HCT116 (cell line): ENCODE measurements at regions not wholly inside any gene's neighbourhood (a gene's known extent, or its start where the extent isn't known, plus 50 kb on each side); places are given as distances from the start of the nearest gene placed in this dataset.

Experiments used
- ATAC-seq: fragments of 200-7000 bp; cut with Tn5 transposase; 2 replicates; pipeline ENCODE4 v1.9.1; 2020; ENCODE audit warnings: mild to moderate bottlenecking, moderate library complexity
- BruUV-seq: library from RNA; stranded (reverse); fragments of 400-500 nt; replicated peaks from 2 replicates; lab custom pipeline; 2021; lab: Mats Ljungman, UMichigan
- CTCF ChIA-PET: fragments of 300-600 bp; sonication (Branson Sonifier 250); formaldehyde crosslinking; loops from one replicate; lab custom pipeline; 2021; ENCODE audit warnings: antibody characterized with exemption; lab: Charles Lee
- POLR2A ChIA-PET: fragments of 300-600, 350-600 bp; sonication (Branson Sonifier 250); formaldehyde crosslinking; loops from one replicate; lab custom pipeline; 2021; ENCODE audit warnings: antibody characterized with exemption; lab: Charles Lee
- RAD21 ChIA-PET, 2 experiments: fragments of 300-600 bp; sonication (Branson Sonifier 250); formaldehyde crosslinking; loops; one replicate each; lab custom pipeline; 2023; ENCODE audit warnings: low total read pairs in 2 of 2; ENCODE audit not compliant: uncharacterized antibody in 2 of 2, unreplicated experiment in 2 of 2, low non-redundant PET in 1 of 2; lab: Charles Lee
- DNase-seq: peaks from one replicate; pipeline ENCODE4 v3.0.0-alpha.2; 2010; ENCODE audit warnings: low read depth, low spot score
- H2AFZ ChIP-seq: fragments of 200-600 bp; shearing (Covaris generic), sonication (generic); 2 replicates; pipeline ENCODE4 v1.6.1; 2017; ENCODE audit warnings: low read depth, mixed run types, mixed read lengths, antibody characterized with exemption, low read length; ENCODE audit not compliant: poor library complexity, severe bottlenecking
- H3K27ac ChIP-seq: 2 replicates; pipeline ENCODE4 v1.5.1; 2012; ENCODE audit warnings: low read depth, low read length
- H3K27me3 ChIP-seq: fragments of 200-600 bp; sonication (generic); 2 replicates; pipeline ENCODE4 v1.6.1; 2016; ENCODE audit warnings: mixed run types, low read length, mixed read lengths; ENCODE audit not compliant: insufficient read depth
- H3K36me3 ChIP-seq, 2 experiments: fragments of 200-500 bp in 1 of 2; fragments of 200-600 bp in 1 of 2; sonication (Bioruptor generic) in 1 of 2; sonication (generic) in 1 of 2; 2 replicates each; pipeline versions ENCODE4 v1.5.1 to v1.6.1; 2014 to 2016; ENCODE audit warnings: low read length in 2 of 2, inconsistent platforms in 1 of 2, mixed read lengths in 1 of 2, mixed run types in 1 of 2; ENCODE audit not compliant: insufficient read depth in 2 of 2, control insufficient read depth in 1 of 2
- H3K4me1 ChIP-seq, 2 experiments: fragments of 200-600 bp in 1 of 2; sonication (generic) in 1 of 2; 2 replicates each; pipeline versions ENCODE4 v1.5.1 to v1.6.1; 2012 to 2017; ENCODE audit warnings: low read length in 2 of 2, inconsistent platforms in 1 of 2, mild to moderate bottlenecking in 1 of 2, mixed read lengths in 1 of 2, mixed run types in 1 of 2, moderate library complexity in 1 of 2; ENCODE audit not compliant: insufficient read depth in 2 of 2, control insufficient read depth in 1 of 2
- H3K4me2 ChIP-seq: fragments of 200-600 bp; sonication (generic); 2 replicates; pipeline ENCODE4 v1.6.1; 2017; ENCODE audit warnings: mixed run types, low read length, mixed read lengths
- H3K4me3 ChIP-seq, 2 experiments: fragments of 200-600 bp in 1 of 2; sonication (generic) in 1 of 2; replicated peaks in 1 of 2; 2 replicates each; pipeline ENCODE4 v1.5.1; 2011 to 2016; ENCODE audit warnings: low read length in 2 of 2, control low read depth in 1 of 2, low read depth in 1 of 2, mild to moderate bottlenecking in 1 of 2, mixed read lengths in 1 of 2, mixed run types in 1 of 2
- H3K79me2 ChIP-seq: fragments of 200-600 bp; sonication (generic); 2 replicates; pipeline ENCODE4 v1.6.1; 2017; ENCODE audit warnings: mild to moderate bottlenecking, mixed run types, low read length, moderate library complexity, mixed read lengths; ENCODE audit not compliant: insufficient read depth
- H3K9ac ChIP-seq: fragments of 200-600 bp; sonication (generic); 2 replicates; pipeline ENCODE4 v1.6.1; 2016; ENCODE audit warnings: low read length, mixed read lengths
- H3K9me2 ChIP-seq: fragments of 200-600 bp; sonication (generic), shearing (Covaris generic); 2 replicates; pipeline ENCODE4 v1.6.1; 2017; ENCODE audit warnings: mixed run types, mild to moderate bottlenecking, moderate library complexity; ENCODE audit not compliant: insufficient read depth
- H3K9me3 ChIP-seq, 2 experiments: fragments of 200-500 bp in 1 of 2; fragments of 200-600 bp in 1 of 2; sonication (Bioruptor generic) in 1 of 2; sonication (generic) in 1 of 2; 2 replicates each; pipeline ENCODE4 v1.6.1; 2014 to 2017; ENCODE audit warnings: low read length in 2 of 2, mixed read lengths in 2 of 2, inconsistent platforms in 1 of 2, low read depth in 1 of 2, mild to moderate bottlenecking in 1 of 2, mixed run types in 1 of 2, moderate library complexity in 1 of 2; ENCODE audit not compliant: control insufficient read depth in 1 of 2, insufficient read depth in 1 of 2
- H4K20me1 ChIP-seq: fragments of 200-600 bp; sonication (generic), shearing (Covaris generic); 2 replicates; pipeline ENCODE4 v1.6.1; 2017; ENCODE audit warnings: mixed run types, mild to moderate bottlenecking, moderate library complexity; ENCODE audit not compliant: insufficient read depth
- CBX3 ChIP-seq: IDR thresholded peaks from 2 replicates; pipeline ENCODE4 v1.6.1; 2012; ENCODE audit warnings: low read depth
- CEBPB ChIP-seq: IDR thresholded peaks from 2 replicates; pipeline ENCODE4 v1.6.1; 2012; ENCODE audit warnings: low read depth
- CTCF ChIP-seq, 3 experiments: fragments of 200-600 bp in 1 of 3; sonication (generic) in 1 of 3; IDR thresholded peaks in 2 of 3; conservative IDR thresholded peaks in 1 of 3; 2 replicates each; pipeline ENCODE4 v1.5.1; 2012 to 2017; ENCODE audit warnings: low read depth in 2 of 3, low read length in 2 of 3, antibody characterized with exemption in 1 of 3, borderline replicate concordance in 1 of 3, control low read depth in 1 of 3, mild to moderate bottlenecking in 1 of 3, mixed read lengths in 1 of 3, mixed run types in 1 of 3, moderate library complexity in 1 of 3; ENCODE audit not compliant: insufficient read depth in 1 of 3
- EGR1 ChIP-seq: IDR thresholded peaks from 2 replicates; pipeline ENCODE4 v1.6.1; 2012; ENCODE audit warnings: low read depth
- ELF1 ChIP-seq: IDR thresholded peaks from 2 replicates; pipeline ENCODE4 v1.6.1; 2012; ENCODE audit warnings: low read depth, borderline replicate concordance
- EZH2 ChIP-seq: fragments of 200-600 bp; sonication (generic); IDR thresholded peaks from 2 replicates; pipeline ENCODE4 v1.6.1; 2017; ENCODE audit warnings: antibody characterized with exemption, mixed run types
- FOSL1 ChIP-seq: IDR thresholded peaks from 2 replicates; pipeline ENCODE4 v1.6.1; 2012; ENCODE audit warnings: low read depth
- POLR2AphosphoS5 ChIP-seq: IDR thresholded peaks from 2 replicates; pipeline ENCODE4 v1.6.1; 2011; ENCODE audit warnings: mild to moderate bottlenecking, low read depth, low read length, moderate library complexity
- RAD21 ChIP-seq: IDR thresholded peaks from 2 replicates; pipeline ENCODE4 v1.6.1; 2012; ENCODE audit warnings: low read depth, mild to moderate bottlenecking
- SP1 ChIP-seq: IDR thresholded peaks from 2 replicates; pipeline ENCODE4 v1.6.1; 2012; ENCODE audit warnings: low read depth
- TCF7L2 ChIP-seq: IDR thresholded peaks from 2 replicates; pipeline ENCODE4 v1.7.0; 2011; ENCODE audit warnings: borderline replicate concordance, inconsistent platforms; ENCODE audit not compliant: insufficient read depth, insufficient read length; ENCODE audit errors: extremely low read depth
- YY1 ChIP-seq: IDR thresholded peaks from 2 replicates; pipeline ENCODE4 v1.6.1; 2011; ENCODE audit warnings: low read length, low read depth, moderate library complexity, mild to moderate bottlenecking; ENCODE audit not compliant: insufficient replicate concordance; ENCODE audit errors: extremely low read depth
- ZFX ChIP-seq: fragments of 450-650 bp; IDR thresholded peaks from 2 replicates; pipeline ENCODE4 v1.6.1; 2017
- intact Hi-C: fragments of 100-400 bp; cut with micrococcal nuclease; formaldehyde crosslinking; loops from 2 replicates; pipeline ENCODE4 v1.10.0; 2022
- TF ChIP-seq, protein P1 (sequence below): IDR thresholded peaks from 2 replicates; pipeline ENCODE4 v1.6.1; 2012
- TF ChIP-seq, protein P2 (sequence below): IDR thresholded peaks from 2 replicates; pipeline ENCODE4 v1.6.1; 2012
- TF ChIP-seq, protein P3 (sequence below): IDR thresholded peaks from 2 replicates; pipeline ENCODE4 v1.6.1; 2012; ENCODE audit warnings: low read depth
- TF ChIP-seq, protein P4 (sequence below): IDR thresholded peaks from 2 replicates; pipeline ENCODE4 v1.6.1; 2011; ENCODE audit warnings: mild to moderate bottlenecking, low read length, moderate library complexity; ENCODE audit not compliant: insufficient replicate concordance; ENCODE audit errors: extremely low read depth

DNA sequence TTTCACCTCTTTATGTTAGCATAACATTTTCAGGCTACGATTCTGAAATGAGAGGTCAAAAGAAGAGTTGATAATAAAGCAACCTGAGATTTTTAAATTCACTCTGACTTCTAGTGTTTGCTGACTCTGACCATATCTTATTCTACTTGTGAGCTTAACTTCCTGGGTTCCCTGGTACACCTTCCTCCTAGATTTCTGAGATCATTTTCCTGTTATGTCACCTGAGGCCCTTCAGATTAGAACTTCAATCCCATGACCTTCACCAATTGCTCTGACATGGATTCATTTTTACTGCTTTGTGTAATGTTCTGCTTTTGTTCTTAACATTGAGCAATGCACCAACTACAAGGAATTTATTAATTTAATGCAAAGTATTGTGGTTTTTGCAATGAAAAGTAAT is 542.9 kb upstream of the FLRT2 start:
- H2AFZ ChIP-seq, result no peak overlapping the region
- no TSS peak for BruUV-seq

More for the DNA sequence above, 542.9 kb upstream of the FLRT2 start:
- TF ChIP-seq SP1, result no peak
- TF ChIP-seq CEBPB, result no peak
- no peak for TF ChIP-seq TCF7L2
- no peak for TF ChIP-seq EZH2
- TF ChIP-seq EGR1, result no peak
- no peak for TF ChIP-seq POLR2AphosphoS5
- no peak for TF ChIP-seq RAD21
- TF ChIP-seq, protein P1, sequence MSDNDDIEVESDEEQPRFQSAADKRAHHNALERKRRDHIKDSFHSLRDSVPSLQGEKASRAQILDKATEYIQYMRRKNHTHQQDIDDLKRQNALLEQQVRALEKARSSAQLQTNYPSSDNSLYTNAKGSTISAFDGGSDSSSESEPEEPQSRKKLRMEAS, result no peak
- TF ChIP-seq, protein P2, sequence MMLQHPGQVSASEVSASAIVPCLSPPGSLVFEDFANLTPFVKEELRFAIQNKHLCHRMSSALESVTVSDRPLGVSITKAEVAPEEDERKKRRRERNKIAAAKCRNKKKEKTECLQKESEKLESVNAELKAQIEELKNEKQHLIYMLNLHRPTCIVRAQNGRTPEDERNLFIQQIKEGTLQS, result no peak
- no peak for TF ChIP-seq ELF1
- TF ChIP-seq FOSL1, result no peak
- TF ChIP-seq, protein P3, sequence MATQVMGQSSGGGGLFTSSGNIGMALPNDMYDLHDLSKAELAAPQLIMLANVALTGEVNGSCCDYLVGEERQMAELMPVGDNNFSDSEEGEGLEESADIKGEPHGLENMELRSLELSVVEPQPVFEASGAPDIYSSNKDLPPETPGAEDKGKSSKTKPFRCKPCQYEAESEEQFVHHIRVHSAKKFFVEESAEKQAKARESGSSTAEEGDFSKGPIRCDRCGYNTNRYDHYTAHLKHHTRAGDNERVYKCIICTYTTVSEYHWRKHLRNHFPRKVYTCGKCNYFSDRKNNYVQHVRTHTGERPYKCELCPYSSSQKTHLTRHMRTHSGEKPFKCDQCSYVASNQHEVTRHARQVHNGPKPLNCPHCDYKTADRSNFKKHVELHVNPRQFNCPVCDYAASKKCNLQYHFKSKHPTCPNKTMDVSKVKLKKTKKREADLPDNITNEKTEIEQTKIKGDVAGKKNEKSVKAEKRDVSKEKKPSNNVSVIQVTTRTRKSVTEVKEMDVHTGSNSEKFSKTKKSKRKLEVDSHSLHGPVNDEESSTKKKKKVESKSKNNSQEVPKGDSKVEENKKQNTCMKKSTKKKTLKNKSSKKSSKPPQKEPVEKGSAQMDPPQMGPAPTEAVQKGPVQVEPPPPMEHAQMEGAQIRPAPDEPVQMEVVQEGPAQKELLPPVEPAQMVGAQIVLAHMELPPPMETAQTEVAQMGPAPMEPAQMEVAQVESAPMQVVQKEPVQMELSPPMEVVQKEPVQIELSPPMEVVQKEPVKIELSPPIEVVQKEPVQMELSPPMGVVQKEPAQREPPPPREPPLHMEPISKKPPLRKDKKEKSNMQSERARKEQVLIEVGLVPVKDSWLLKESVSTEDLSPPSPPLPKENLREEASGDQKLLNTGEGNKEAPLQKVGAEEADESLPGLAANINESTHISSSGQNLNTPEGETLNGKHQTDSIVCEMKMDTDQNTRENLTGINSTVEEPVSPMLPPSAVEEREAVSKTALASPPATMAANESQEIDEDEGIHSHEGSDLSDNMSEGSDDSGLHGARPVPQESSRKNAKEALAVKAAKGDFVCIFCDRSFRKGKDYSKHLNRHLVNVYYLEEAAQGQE, result no peak
- TF ChIP-seq CTCF (IDR thresholded peaks at IDR 0.05 in 2 of 3, conservative IDR thresholded peaks at IDR 0.05 in 1 of 3; ENCODE audit: borderline replicate concordance in 1 of 3, insufficient read depth in 1 of 3, low read depth in 2 of 3, low read length in 2 of 3), result no peak
- no peak for TF ChIP-seq CBX3
- TF ChIP-seq, protein P4, sequence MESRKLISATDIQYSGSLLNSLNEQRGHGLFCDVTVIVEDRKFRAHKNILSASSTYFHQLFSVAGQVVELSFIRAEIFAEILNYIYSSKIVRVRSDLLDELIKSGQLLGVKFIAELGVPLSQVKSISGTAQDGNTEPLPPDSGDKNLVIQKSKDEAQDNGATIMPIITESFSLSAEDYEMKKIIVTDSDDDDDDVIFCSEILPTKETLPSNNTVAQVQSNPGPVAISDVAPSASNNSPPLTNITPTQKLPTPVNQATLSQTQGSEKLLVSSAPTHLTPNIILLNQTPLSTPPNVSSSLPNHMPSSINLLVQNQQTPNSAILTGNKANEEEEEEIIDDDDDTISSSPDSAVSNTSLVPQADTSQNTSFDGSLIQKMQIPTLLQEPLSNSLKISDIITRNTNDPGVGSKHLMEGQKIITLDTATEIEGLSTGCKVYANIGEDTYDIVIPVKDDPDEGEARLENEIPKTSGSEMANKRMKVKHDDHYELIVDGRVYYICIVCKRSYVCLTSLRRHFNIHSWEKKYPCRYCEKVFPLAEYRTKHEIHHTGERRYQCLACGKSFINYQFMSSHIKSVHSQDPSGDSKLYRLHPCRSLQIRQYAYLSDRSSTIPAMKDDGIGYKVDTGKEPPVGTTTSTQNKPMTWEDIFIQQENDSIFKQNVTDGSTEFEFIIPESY, result no peak
- no peak for TF ChIP-seq YY1
- TF ChIP-seq ZFX, result no peak
- H3K4me2 ChIP-seq, result no peak overlapping the region
- ChIA-PET RAD21 (no interaction called here), CTCF (no interaction called here), POLR2A (no interaction called here)
- ATAC-seq (no peak), DNase-seq (no peak)
- peaks cover 13 to 24% of the 10 kb centered on the region in 2 experiments; a peak in 2 of 4 replicates for H3K9me3 ChIP-seq
- no peak overlapping the region for H3K27ac ChIP-seq
- H3K4me3 ChIP-seq, result no peak overlapping the region
- no peaks in the 10 kb centered on the region for H3K9me2 ChIP-seq
- intact Hi-C loops, result no loop called here
- no peaks in the 10 kb centered on the region for H3K79me2 ChIP-seq
- no peak overlapping the region for H3K9ac ChIP-seq
- H3K36me3 ChIP-seq, result no peaks in the 10 kb centered on the region
- no peaks in the 10 kb centered on the region for H4K20me1 ChIP-seq
- H3K27me3 ChIP-seq, result no peaks in the 10 kb centered on the region
- no peaks in the 10 kb centered on the region for H3K4me1 ChIP-seq
